ENCODE measurements at regions not wholly inside any gene's neighbourhood (a gene's known extent, or its start where the extent isn't known, plus 50 kb on each side); places are given as distances from the start of the nearest gene placed in this dataset.

- TF ChIP-seq EGR1 (IDR thresholded peaks at IDR 0.05) (no peak), MAX (IDR thresholded peaks at IDR 0.05) (no peak), FOXM1 (IDR thresholded peaks at IDR 0.05; ENCODE audit: borderline replicate concordance, low read depth) (no peak), CEBPB (IDR thresholded peaks at IDR 0.05) (no peak), EP300 (IDR thresholded peaks at IDR 0.05; ENCODE audit: borderline replicate concordance) (no peak), TAF1 (IDR thresholded peaks at IDR 0.05; ENCODE audit: low read depth) (no peak), CREB1 (IDR thresholded peaks at IDR 0.05; ENCODE audit: low read depth) (no peak), TEAD4 (IDR thresholded peaks at IDR 0.05) (no peak), NFIC (IDR thresholded peaks at IDR 0.05) (no peak), RAD21 (IDR thresholded peaks at IDR 0.05; ENCODE audit: low read depth) (no peak), ZBTB7A (IDR thresholded peaks at IDR 0.05; ENCODE audit: low read depth) (no peak), TCF12 (IDR thresholded peaks at IDR 0.05; ENCODE audit: low read depth) (no peak), YY1 (IDR thresholded peaks at IDR 0.05; ENCODE audit: low read depth) (no peak)
- TF ChIP-seq, protein P1, sequence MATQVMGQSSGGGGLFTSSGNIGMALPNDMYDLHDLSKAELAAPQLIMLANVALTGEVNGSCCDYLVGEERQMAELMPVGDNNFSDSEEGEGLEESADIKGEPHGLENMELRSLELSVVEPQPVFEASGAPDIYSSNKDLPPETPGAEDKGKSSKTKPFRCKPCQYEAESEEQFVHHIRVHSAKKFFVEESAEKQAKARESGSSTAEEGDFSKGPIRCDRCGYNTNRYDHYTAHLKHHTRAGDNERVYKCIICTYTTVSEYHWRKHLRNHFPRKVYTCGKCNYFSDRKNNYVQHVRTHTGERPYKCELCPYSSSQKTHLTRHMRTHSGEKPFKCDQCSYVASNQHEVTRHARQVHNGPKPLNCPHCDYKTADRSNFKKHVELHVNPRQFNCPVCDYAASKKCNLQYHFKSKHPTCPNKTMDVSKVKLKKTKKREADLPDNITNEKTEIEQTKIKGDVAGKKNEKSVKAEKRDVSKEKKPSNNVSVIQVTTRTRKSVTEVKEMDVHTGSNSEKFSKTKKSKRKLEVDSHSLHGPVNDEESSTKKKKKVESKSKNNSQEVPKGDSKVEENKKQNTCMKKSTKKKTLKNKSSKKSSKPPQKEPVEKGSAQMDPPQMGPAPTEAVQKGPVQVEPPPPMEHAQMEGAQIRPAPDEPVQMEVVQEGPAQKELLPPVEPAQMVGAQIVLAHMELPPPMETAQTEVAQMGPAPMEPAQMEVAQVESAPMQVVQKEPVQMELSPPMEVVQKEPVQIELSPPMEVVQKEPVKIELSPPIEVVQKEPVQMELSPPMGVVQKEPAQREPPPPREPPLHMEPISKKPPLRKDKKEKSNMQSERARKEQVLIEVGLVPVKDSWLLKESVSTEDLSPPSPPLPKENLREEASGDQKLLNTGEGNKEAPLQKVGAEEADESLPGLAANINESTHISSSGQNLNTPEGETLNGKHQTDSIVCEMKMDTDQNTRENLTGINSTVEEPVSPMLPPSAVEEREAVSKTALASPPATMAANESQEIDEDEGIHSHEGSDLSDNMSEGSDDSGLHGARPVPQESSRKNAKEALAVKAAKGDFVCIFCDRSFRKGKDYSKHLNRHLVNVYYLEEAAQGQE (IDR thresholded peaks at IDR 0.05; ENCODE audit: low read depth): no peak
These were observed 75.3 kb downstream of the NAP1L3 start for GRCh38 chrX:93598076-93598475.
